ENCODE measurements at regions not wholly inside any gene's neighbourhood (a gene's known extent, or its start where the extent isn't known, plus 50 kb on each side); places are given as distances from the start of the nearest gene placed in this dataset.

DNA sequence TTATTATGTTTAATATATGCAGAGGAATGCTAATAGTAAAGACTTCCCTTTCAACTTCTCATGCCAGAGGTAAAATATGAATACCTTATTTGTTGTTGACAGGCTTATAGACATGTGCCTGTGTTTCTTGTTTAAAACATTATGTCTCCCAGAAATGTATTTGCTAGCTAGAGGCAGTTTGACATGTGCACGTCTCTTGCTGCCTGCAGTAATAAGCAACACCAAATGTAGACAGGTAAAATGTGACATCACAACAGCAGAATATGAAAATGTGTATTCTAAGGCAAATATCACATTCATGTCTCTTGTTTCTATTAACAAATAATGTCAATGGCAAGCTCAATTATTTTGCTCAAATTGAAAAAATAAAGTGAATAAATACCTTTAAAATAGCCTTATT lies 80.2 kb upstream of the NEGR1 start:
- DNase-seq = no peak
- Histone ChIP-seq H3K27ac (ENCODE audit: insufficient read depth, low read length, poor library complexity, severe bottlenecking) (no peak overlapping the region), H3K36me3 (ENCODE audit: control insufficient read depth, insufficient read depth, low read length) (no peaks in the 10 kb centered on the region), H3K27me3 (ENCODE audit: control insufficient read depth, insufficient read depth, low read length) (no peaks in the 10 kb centered on the region), H3K4me3 (ENCODE audit: low read depth, low read length) (no peak overlapping the region), H3K9me3 (ENCODE audit: control insufficient read depth in 2 of 2, low read length in 2 of 2) (no peaks in the 10 kb centered on the region), H3K4me1 (ENCODE audit: control insufficient read depth, insufficient read depth, low read length, poor library complexity, severe bottlenecking) (no peaks in the 10 kb centered on the region)
- Mint-ChIP-seq H3K27ac (no peak overlapping the region), H3K9me3 (peaks cover 2 to 15% (median 3%) of the 10 kb centered on the region in 7 donors), H3K27me3 (no peaks in the 10 kb centered on the region), H3K4me1 (no peaks in the 10 kb centered on the region), H3K36me3 (no peaks in the 10 kb centered on the region), H3K4me3 (no peak overlapping the region)
- no peak for ATAC-seq (ENCODE audit: low read depth in 2 of 2)

DNA sequence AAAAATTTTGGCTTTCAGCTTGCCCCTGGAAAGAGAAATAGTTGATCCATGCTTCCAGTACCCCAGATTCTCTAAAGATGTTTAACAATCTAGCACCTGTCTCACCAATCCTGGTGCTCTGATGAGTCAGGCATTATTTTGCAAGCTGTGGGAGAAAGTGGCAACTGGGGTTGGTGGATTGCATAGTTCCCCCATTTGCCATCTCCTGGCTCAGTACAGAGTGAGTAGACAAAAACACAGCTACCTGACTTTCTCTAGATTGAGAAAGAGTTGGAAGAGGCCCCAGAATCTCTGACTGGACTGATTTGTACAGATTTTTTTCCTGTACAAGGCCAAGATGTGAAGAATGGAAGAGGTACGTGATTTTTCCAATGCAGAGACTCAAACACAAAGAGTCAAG lies 75.1 kb upstream of the NEGR1 start:
- H3K27ac Mint-ChIP-seq = no peak overlapping the region
- DNase-seq (no peak), ATAC-seq (ENCODE audit: low read depth in 2 of 2) (no peak)
- H3K4me1 Mint-ChIP-seq = no peaks in the 10 kb centered on the region
- Histone ChIP-seq H3K27ac (ENCODE audit: insufficient read depth, low read length, poor library complexity, severe bottlenecking) (no peak overlapping the region), H3K27me3 (ENCODE audit: control insufficient read depth, insufficient read depth, low read length) (no peaks in the 10 kb centered on the region), H3K4me1 (ENCODE audit: control insufficient read depth, insufficient read depth, low read length, poor library complexity, severe bottlenecking) (no peaks in the 10 kb centered on the region), H3K4me3 (ENCODE audit: low read depth, low read length) (no peak overlapping the region), H3K36me3 (ENCODE audit: control insufficient read depth, insufficient read depth, low read length) (no peaks in the 10 kb centered on the region), H3K9me3 (ENCODE audit: control insufficient read depth in 2 of 2, low read length in 2 of 2) (no peaks in the 10 kb centered on the region)
- no peak overlapping the region for H3K4me3 Mint-ChIP-seq
- no peaks in the 10 kb centered on the region for H3K27me3 Mint-ChIP-seq
- H3K36me3 Mint-ChIP-seq = no peaks in the 10 kb centered on the region
- H3K9me3 Mint-ChIP-seq = peaks cover 0 to 18% (median 4%) of the 10 kb centered on the region in 7 donors

DNA sequence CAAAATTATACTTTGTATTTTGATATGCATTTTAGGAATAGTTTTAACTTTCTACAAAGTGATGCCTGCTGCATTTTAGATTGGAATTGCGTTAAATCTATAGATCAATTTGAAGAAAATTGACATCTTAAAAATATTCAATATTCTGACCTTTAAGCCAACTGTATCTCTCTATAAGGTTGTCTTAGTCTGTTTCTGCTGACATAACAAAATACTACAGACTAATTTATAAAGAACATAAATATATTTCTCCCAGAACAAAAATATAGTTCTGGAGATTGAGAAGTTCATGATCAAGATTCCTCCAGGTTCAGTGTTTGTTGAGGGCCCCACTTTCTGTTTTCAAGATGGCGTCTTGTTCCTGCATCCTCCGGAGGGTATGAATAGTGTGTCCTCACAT lies 73.6 kb upstream of the NEGR1 start:
- Mint-ChIP-seq H3K9me3 (peaks cover 0 to 16% (median 4%) of the 10 kb centered on the region in 7 donors), H3K27me3 (no peaks in the 10 kb centered on the region), H3K27ac (no peak overlapping the region), H3K36me3 (no peaks in the 10 kb centered on the region), H3K4me1 (no peaks in the 10 kb centered on the region), H3K4me3 (no peak overlapping the region)
- no peaks in the 10 kb centered on the region for H3K4me1 ChIP-seq (ENCODE audit: control insufficient read depth, insufficient read depth, low read length, poor library complexity, severe bottlenecking)
- no peak for ATAC-seq (ENCODE audit: low read depth in 2 of 2)
- no peaks in the 10 kb centered on the region for H3K27me3 ChIP-seq (ENCODE audit: control insufficient read depth, insufficient read depth, low read length)
- no peaks in the 10 kb centered on the region for H3K36me3 ChIP-seq (ENCODE audit: control insufficient read depth, insufficient read depth, low read length)
- no peak overlapping the region for H3K4me3 ChIP-seq (ENCODE audit: low read depth, low read length)
- no peak for DNase-seq
- no peak overlapping the region for H3K27ac ChIP-seq (ENCODE audit: insufficient read depth, low read length, poor library complexity, severe bottlenecking)
- no peaks in the 10 kb centered on the region for H3K9me3 ChIP-seq (ENCODE audit: control insufficient read depth in 2 of 2, low read length in 2 of 2)

DNA sequence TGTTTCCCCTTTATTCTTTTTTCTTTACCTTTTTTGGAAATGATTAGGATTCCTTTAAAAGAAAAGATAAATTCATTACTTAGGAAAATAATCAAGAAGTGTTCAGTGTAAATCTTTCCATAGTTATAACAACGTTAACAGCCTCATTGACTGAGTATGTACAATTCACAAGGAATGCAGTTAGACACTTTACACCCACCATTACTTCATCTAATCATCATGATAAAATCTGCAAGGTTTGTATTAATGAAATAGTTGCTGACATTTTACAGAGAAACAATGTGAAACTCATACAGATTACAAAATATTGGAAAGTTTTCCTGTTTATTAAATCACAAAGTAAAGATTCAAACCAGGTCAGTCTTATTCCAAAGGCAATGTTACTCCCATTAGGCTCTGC lies 59.3 kb upstream of the NEGR1 start:
- DNase-seq (no peak), ATAC-seq (ENCODE audit: low read depth in 2 of 2) (no peak)
- Histone ChIP-seq H3K27me3 (ENCODE audit: control insufficient read depth, insufficient read depth, low read length) (no peaks in the 10 kb centered on the region), H3K27ac (ENCODE audit: insufficient read depth, low read length, poor library complexity, severe bottlenecking) (no peak overlapping the region), H3K4me3 (ENCODE audit: low read depth, low read length) (no peak overlapping the region), H3K9me3 (ENCODE audit: control insufficient read depth in 2 of 2, low read length in 2 of 2) (peaks cover 0 to 5% of the 10 kb centered on the region in 2 experiments), H3K4me1 (ENCODE audit: control insufficient read depth, insufficient read depth, low read length, poor library complexity, severe bottlenecking) (no peaks in the 10 kb centered on the region), H3K36me3 (ENCODE audit: control insufficient read depth, insufficient read depth, low read length) (no peaks in the 10 kb centered on the region)
- H3K9me3 Mint-ChIP-seq = peaks cover 0 to 5% (median 0%) of the 10 kb centered on the region in 7 donors
- H3K4me3 Mint-ChIP-seq = no peak overlapping the region
- no peaks in the 10 kb centered on the region for H3K4me1 Mint-ChIP-seq
- H3K27me3 Mint-ChIP-seq = no peaks in the 10 kb centered on the region
- no peak overlapping the region for H3K27ac Mint-ChIP-seq
- no peaks in the 10 kb centered on the region for H3K36me3 Mint-ChIP-seq

DNA sequence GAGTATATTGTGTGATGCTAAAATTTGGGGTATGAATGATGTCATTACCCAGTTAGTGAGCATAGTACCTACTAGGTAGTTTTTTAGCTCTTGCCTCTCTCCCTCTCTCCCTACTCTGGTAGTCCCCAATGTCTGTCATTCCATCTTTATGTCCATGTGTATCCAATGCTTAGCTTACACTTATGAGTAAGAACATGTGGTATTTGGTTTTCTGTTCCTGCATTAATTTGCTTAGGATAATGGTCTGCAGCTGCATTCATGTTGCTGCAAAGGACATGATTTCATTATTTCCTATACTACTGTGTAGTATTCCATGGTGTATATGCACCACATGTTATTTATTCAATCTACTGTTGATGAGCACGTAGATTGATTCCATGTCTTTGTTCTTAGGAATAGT lies 54.4 kb upstream of the NEGR1 start:
- H3K27me3 Mint-ChIP-seq = no peaks in the 10 kb centered on the region
- Histone ChIP-seq H3K27me3 (ENCODE audit: control insufficient read depth, insufficient read depth, low read length) (no peaks in the 10 kb centered on the region), H3K4me1 (ENCODE audit: control insufficient read depth, insufficient read depth, low read length, poor library complexity, severe bottlenecking) (no peaks in the 10 kb centered on the region), H3K4me3 (ENCODE audit: low read depth, low read length) (no peak overlapping the region), H3K36me3 (ENCODE audit: control insufficient read depth, insufficient read depth, low read length) (no peaks in the 10 kb centered on the region), H3K9me3 (ENCODE audit: control insufficient read depth in 2 of 2, low read length in 2 of 2) (peaks cover 0 to 1% of the 10 kb centered on the region in 2 experiments), H3K27ac (ENCODE audit: insufficient read depth, low read length, poor library complexity, severe bottlenecking) (no peak overlapping the region)
- no peak overlapping the region for H3K4me3 Mint-ChIP-seq
- peaks cover 0 to 5% (median 1%) of the 10 kb centered on the region in 7 donors for H3K9me3 Mint-ChIP-seq
- no peaks in the 10 kb centered on the region for H3K4me1 Mint-ChIP-seq
- DNase-seq (no peak), ATAC-seq (ENCODE audit: low read depth in 2 of 2) (no peak)
- no peaks in the 10 kb centered on the region for H3K36me3 Mint-ChIP-seq
- H3K27ac Mint-ChIP-seq = no peak overlapping the region

Data from CD4-positive, CD25-positive, alpha-beta regulatory T cell (primary cell).